ENCODE measurements at regions not wholly inside any gene's neighbourhood (a gene's known extent, or its start where the extent isn't known, plus 50 kb on each side); places are given as distances from the start of the nearest gene placed in this dataset.

GRCh38 chr3:124274051-124274450, 282.1 kb upstream of the ROPN1 start:
- TF ChIP-seq FOS (IDR thresholded peaks at IDR 0.05; ENCODE audit: borderline replicate concordance, insufficient read depth, low read length) (no peak), CTCF (IDR thresholded peaks at IDR 0.05; ENCODE audit: extremely low read depth in 1 of 2, insufficient read depth in 1 of 2, low read depth in 1 of 2, low read length in 2 of 2) (no peak), JUN (IDR thresholded peaks at IDR 0.05; ENCODE audit: borderline replicate concordance, insufficient read depth, insufficient read length, low read depth) (no peak), POLR2A (IDR thresholded peaks at IDR 0.05; ENCODE audit: low read depth, low read length) (no peak), POLR2AphosphoS5 (IDR thresholded peaks at IDR 0.05; ENCODE audit: insufficient read depth, low read depth, low read length) (no peak)
